GM23338 (cell line): ENCODE measurements at regions not wholly inside any gene's neighbourhood (a gene's known extent, or its start where the extent isn't known, plus 50 kb on each side); places are given as distances from the start of the nearest gene placed in this dataset.

Experiments used
- ATAC-seq: fragments of 200-7000 bp; cut with Tn5 transposase; 3 replicates; pipeline ENCODE4 v1.9.1; 2020
- DNase-seq: peaks from one replicate; pipeline ENCODE4 v3.0.0-alpha.2; 2015; ENCODE audit warnings: low spot score
- H2AFZ ChIP-seq: fragments of 200-600 bp; sonication (generic); 2 replicates; pipeline ENCODE4 v1.8.0; 2016; ENCODE audit warnings: antibody characterized with exemption, mild to moderate bottlenecking, moderate library complexity
- H3F3A ChIP-seq: fragments of 200-600 bp; sonication (generic); replicated peaks from 2 replicates; pipeline ENCODE4 v1.8.0; 2017; ENCODE audit warnings: antibody characterized with exemption, mixed run types, low read depth
- H3K27ac ChIP-seq: fragments of 200-600 bp; sonication (generic); 2 replicates; pipeline ENCODE4 v1.6.1; 2016; ENCODE audit warnings: low read depth
- H3K27me3 ChIP-seq: fragments of 200-600 bp; sonication (generic); 2 replicates; pipeline ENCODE4 v1.8.0; 2016; ENCODE audit warnings: mild to moderate bottlenecking, mixed run types, moderate library complexity; ENCODE audit not compliant: insufficient read depth
- H3K36me3 ChIP-seq: fragments of 200-600 bp; sonication (generic); 2 replicates; pipeline ENCODE4 v1.8.0; 2016; ENCODE audit warnings: mild to moderate bottlenecking; ENCODE audit not compliant: insufficient read depth
- H3K4me1 ChIP-seq: fragments of 200-600 bp; sonication (generic); 2 replicates; pipeline ENCODE4 v1.8.0; 2016; ENCODE audit warnings: mild to moderate bottlenecking, moderate library complexity; ENCODE audit not compliant: insufficient read depth
- H3K4me2 ChIP-seq: fragments of 200-600 bp; sonication (generic); 2 replicates; pipeline ENCODE4 v1.7.1; 2017; ENCODE audit warnings: mixed run types
- H3K4me3 ChIP-seq: fragments of 200-600 bp; sonication (generic); 2 replicates; pipeline ENCODE4 v1.6.1; 2016; ENCODE audit warnings: mixed run types
- H3K79me2 ChIP-seq: fragments of 200-600 bp; sonication (generic); replicated peaks from 2 replicates; pipeline ENCODE4 v1.8.0; 2017; ENCODE audit warnings: mild to moderate bottlenecking; ENCODE audit not compliant: insufficient read depth
- H3K9me2 ChIP-seq: fragments of 200-600 bp; sonication (generic); 2 replicates; pipeline ENCODE4 v1.8.0; 2017; ENCODE audit not compliant: insufficient read depth
- H4K20me1 ChIP-seq: fragments of 200-600 bp; sonication (generic); replicated peaks from 2 replicates; pipeline ENCODE4 v1.8.0; 2017; ENCODE audit warnings: mild to moderate bottlenecking; ENCODE audit not compliant: insufficient read depth
- H3K27ac Mint-ChIP-seq: 2 replicates; pipeline ENCODE4 v1.8.0; 2020; ENCODE audit warnings: inconsistent platforms, mild to moderate bottlenecking, moderate library complexity, mixed read lengths
- H3K27me3 Mint-ChIP-seq: 3 replicates; pipeline ENCODE4 v1.8.0; 2022; ENCODE audit warnings: low read depth, mild to moderate bottlenecking, moderate library complexity, mixed read lengths, inconsistent platforms; ENCODE audit not compliant: insufficient read depth, poor library complexity
- H3K36me3 Mint-ChIP-seq: 3 replicates; pipeline ENCODE4 v1.8.0; 2021; ENCODE audit warnings: low read depth, mild to moderate bottlenecking, inconsistent platforms, moderate library complexity, mixed read lengths
- H3K4me1 Mint-ChIP-seq: 3 replicates; pipeline ENCODE4 v1.8.0; 2020; ENCODE audit warnings: mild to moderate bottlenecking, inconsistent platforms, mixed read lengths
- H3K4me3 Mint-ChIP-seq: 3 replicates; pipeline ENCODE4 v1.8.0; 2021; ENCODE audit warnings: moderate library complexity, mild to moderate bottlenecking, inconsistent platforms, mixed read lengths
- H3K9me3 Mint-ChIP-seq: 3 replicates; pipeline ENCODE4 v1.8.0; 2020; ENCODE audit warnings: moderate library complexity, mild to moderate bottlenecking, inconsistent platforms, mixed read lengths
- CREB1 ChIP-seq: fragments of 250-450 bp; sonication (Bioruptor Pico); IDR thresholded peaks from 2 replicates; pipeline ENCODE4 v1.5.0; 2020; ENCODE audit warnings: low read depth, mild to moderate bottlenecking, moderate library complexity
- CTCF ChIP-seq, 2 experiments: fragments of 200-600 bp in 1 of 2; sonication (generic) in 1 of 2; conservative IDR thresholded peaks; 2 replicates each; pipeline versions ENCODE4 v1.5.1 to v1.6.1; 2016 to 2017; ENCODE audit warnings: antibody characterized with exemption in 2 of 2, low read depth in 2 of 2, mild to moderate bottlenecking in 2 of 2, moderate library complexity in 1 of 2
- ETS1 ChIP-seq: IDR thresholded peaks from 2 replicates; pipeline ENCODE4 v1.6.1; 2016; ENCODE audit warnings: antibody characterized with exemption
- EZH2 ChIP-seq: fragments of 200-600 bp; sonication (generic); IDR thresholded peaks from one replicate; pipeline ENCODE4 v1.8.0; 2017; ENCODE audit warnings: antibody characterized with exemption, mild to moderate bottlenecking, low read depth; ENCODE audit not compliant: unreplicated experiment
- EZH2phosphoT487 ChIP-seq: fragments of 200-600 bp; sonication (generic); IDR thresholded peaks from one replicate; pipeline ENCODE4 v1.8.1; 2018; ENCODE audit warnings: antibody characterized with exemption; ENCODE audit not compliant: unreplicated experiment
- JUNB ChIP-seq: IDR thresholded peaks from one replicate; pipeline ENCODE4 v1.6.1; 2016; ENCODE audit warnings: antibody characterized with exemption; ENCODE audit not compliant: unreplicated experiment
- NANOG ChIP-seq: IDR thresholded peaks from 2 replicates; pipeline ENCODE4 v1.6.1; 2016; ENCODE audit warnings: antibody characterized with exemption, borderline replicate concordance
- POLR2AphosphoS5 ChIP-seq: IDR thresholded peaks from 2 replicates; pipeline ENCODE4 v1.6.1; 2016; ENCODE audit warnings: antibody characterized with exemption, low read depth
- REST ChIP-seq: IDR thresholded peaks from one replicate; pipeline ENCODE4 v1.6.1; 2018; ENCODE audit warnings: antibody characterized with exemption; ENCODE audit not compliant: unreplicated experiment
- STAT1 ChIP-seq: IDR thresholded peaks from one replicate; pipeline ENCODE4 v1.6.1; 2016; ENCODE audit warnings: antibody characterized with exemption; ENCODE audit not compliant: unreplicated experiment
- ZNF114 ChIP-seq: fragments of 250-450 bp; sonication (Bioruptor Pico); IDR thresholded peaks from 2 replicates; pipeline ENCODE4 v1.5.0; 2020; ENCODE audit warnings: mild to moderate bottlenecking, moderate library complexity
- ZNF331 ChIP-seq: fragments of 250-450 bp; sonication (Bioruptor Pico); IDR thresholded peaks from 2 replicates; pipeline ENCODE4 v1.5.0; 2020; ENCODE audit warnings: low read depth, mild to moderate bottlenecking, moderate library complexity
- ZNF462 ChIP-seq: fragments of 250-450 bp; sonication (Bioruptor Pico); IDR thresholded peaks from 2 replicates; pipeline ENCODE4 v1.5.0; 2020; ENCODE audit warnings: mild to moderate bottlenecking, moderate library complexity

- TF ChIP-seq CREB1 (no peak), CTCF (conservative IDR thresholded peaks at IDR 0.05; ENCODE audit: low read depth in 2 of 2) (no peak), EZH2phosphoT487 (no peak), NANOG (no peak), JUNB (no peak), STAT1 (no peak), REST (no peak), POLR2AphosphoS5 (no peak), ZNF462 (no peak), EZH2 (no peak), ZNF114 (CRISPR knock-in tag) (no peak), ETS1 (no peak), ZNF331 (no peak)
- no peak overlapping the region for H3K4me3 Mint-ChIP-seq
- no peak overlapping the region for H3K4me3 ChIP-seq
- DNase-seq, result no peak
- no peak overlapping the region for H3K27ac Mint-ChIP-seq
- no peaks in the 10 kb centered on the region for H3K4me1 ChIP-seq
- peaks cover 12% of the 10 kb centered on the region; the same call in 1 of the 2 replicates for H3K9me2 ChIP-seq
- H4K20me1 ChIP-seq, result no peaks in the 10 kb centered on the region
- no peaks in the 10 kb centered on the region for H3K36me3 ChIP-seq
- no peaks in the 10 kb centered on the region for H3K4me1 Mint-ChIP-seq
- no peak for ATAC-seq
- H3K27ac ChIP-seq, result no peak overlapping the region
- no peaks in the 10 kb centered on the region for H3K79me2 ChIP-seq
- no peak overlapping the region for H3K4me2 ChIP-seq
- peaks cover 4% of the 10 kb centered on the region for H3K27me3 Mint-ChIP-seq
- H2AFZ ChIP-seq, result no peak overlapping the region
- peaks cover 8% of the 10 kb centered on the region for H3K9me3 Mint-ChIP-seq
- no peaks in the 10 kb centered on the region for H3K27me3 ChIP-seq
- H3K36me3 Mint-ChIP-seq, result no peaks in the 10 kb centered on the region; the same call in 2 of the 3 replicates
- H3F3A ChIP-seq, result no peaks in the 10 kb centered on the region
Observed at GRCh38 chr6:6460416-6460815, 128.1 kb upstream of the LY86 start.
